SU-DHL-6 (cell line): ENCODE measurements at regions not wholly inside any gene's neighbourhood (a gene's known extent, or its start where the extent isn't known, plus 50 kb on each side); places are given as distances from the start of the nearest gene placed in this dataset.
A peak's percentile ranks its signal among the peaks of the same experiment; 100 is the strongest.
"Not testable (repeated sequence)": the region's sequence is repeated elsewhere in the genome, so short reads cannot be mapped to it uniquely, and the experiment has no call there.

Experiments used
- H2AFZ ChIP-seq: fragments of 200-600 bp; sonication (generic); 2 replicates; pipeline ENCODE4 v1.6.1; 2014; ENCODE audit warnings: low read depth, mild to moderate bottlenecking, moderate library complexity, mixed read lengths, antibody characterized with exemption, low read length; ENCODE audit not compliant: severe bottlenecking
- H3F3A ChIP-seq: fragments of 200-600 bp; shearing (Covaris generic); 2 replicates; pipeline ENCODE4 v1.6.0; 2016; ENCODE audit warnings: antibody characterized with exemption, mild to moderate bottlenecking; ENCODE audit not compliant: insufficient read depth
- H3K27ac ChIP-seq: fragments of 200-600 bp; sonication (generic); 2 replicates; pipeline ENCODE4 v1.5.1; 2016; ENCODE audit warnings: low read depth, mild to moderate bottlenecking, low read length, moderate library complexity, mixed read lengths
- H3K27me3 ChIP-seq: fragments of 200-600 bp; sonication (generic), shearing (Covaris generic); 2 replicates; pipeline ENCODE4 v1.6.0; 2014; ENCODE audit warnings: mild to moderate bottlenecking, low read length
- H3K36me3 ChIP-seq: fragments of 200-600 bp; sonication (generic); 2 replicates; pipeline ENCODE4 v1.6.1; 2014; ENCODE audit warnings: mild to moderate bottlenecking, low read length, mixed read lengths
- H3K4me2 ChIP-seq: fragments of 300-600, 200-600 bp; shearing (Covaris generic), sonication (generic); 2 replicates; pipeline ENCODE4 v1.6.0; 2014; ENCODE audit warnings: low read length, low read depth, mild to moderate bottlenecking; ENCODE audit not compliant: poor library complexity, severe bottlenecking
- H3K4me3 ChIP-seq: fragments of 200-600 bp; sonication (generic); 2 replicates; pipeline ENCODE4 v1.5.1; 2014; ENCODE audit warnings: antibody characterized with exemption, low read length, mild to moderate bottlenecking, mixed read lengths; ENCODE audit not compliant: insufficient read depth, poor library complexity, severe bottlenecking
- H3K79me2 ChIP-seq: fragments of 200-600 bp; sonication (generic); 2 replicates; pipeline ENCODE4 v1.6.1; 2014; ENCODE audit warnings: mild to moderate bottlenecking, low read length, moderate library complexity; ENCODE audit not compliant: insufficient read depth
- H3K9ac ChIP-seq: fragments of 200-600 bp; sonication (generic); 2 replicates; pipeline ENCODE4 v1.7.0; 2014; ENCODE audit warnings: mild to moderate bottlenecking, low read length
- H3K9me2 ChIP-seq: fragments of 200-600 bp; sonication (generic); replicated peaks from 2 replicates; pipeline ENCODE4 v1.6.1; 2014; ENCODE audit warnings: low read length; ENCODE audit not compliant: insufficient read depth
- H3K9me3 ChIP-seq: fragments of 200-600 bp; sonication (generic); 2 replicates; pipeline ENCODE4 v1.6.1; 2014; ENCODE audit warnings: low read length, mixed read lengths; ENCODE audit not compliant: insufficient read depth
- H4K20me1 ChIP-seq: fragments of 200-600 bp; sonication (generic); 2 replicates; pipeline ENCODE4 v1.6.1; 2014; ENCODE audit warnings: low read depth, mild to moderate bottlenecking, antibody characterized with exemption, low read length, moderate library complexity, mixed read lengths
- CTCF ChIP-seq: fragments of 200-600 bp; sonication (generic); IDR thresholded peaks from one replicate; pipeline ENCODE4 v1.5.1; 2017; ENCODE audit warnings: antibody characterized with exemption, mild to moderate bottlenecking, low read length, moderate library complexity; ENCODE audit not compliant: insufficient read depth, poor library complexity, severe bottlenecking
- EZH2phosphoT487 ChIP-seq: fragments of 200-600 bp; sonication (generic), shearing (Covaris generic); conservative IDR thresholded peaks from 2 replicates; pipeline ENCODE4 v1.6.1; 2018; ENCODE audit warnings: mild to moderate bottlenecking, antibody characterized with exemption, low read length, moderate library complexity, mixed read lengths

GRCh38 chr1:98557895-98558294 is 103.6 kb upstream of the SNX7 start:
- Histone ChIP-seq H3K36me3 (no peaks in the 10 kb centered on the region), H3K9me3 (no peaks in the 10 kb centered on the region), H3F3A (no peaks in the 10 kb centered on the region)

GRCh38 chr1:98556521-98557158 is 104.9 kb upstream of the SNX7 start:
- Histone ChIP-seq H3K9ac (no peak overlapping the region), H3F3A (no peaks in the 10 kb centered on the region), H3K36me3 (no peaks in the 10 kb centered on the region), H3K4me3 (no peak overlapping the region), H2AFZ (no peak overlapping the region), H3K9me2 (no peaks in the 10 kb centered on the region), H3K9me3 (no peaks in the 10 kb centered on the region), H3K27me3 (no peaks in the 10 kb centered on the region), H4K20me1 (no peaks in the 10 kb centered on the region), H3K27ac (no peak overlapping the region), H3K79me2 (no peaks in the 10 kb centered on the region), H3K4me2 (no peak overlapping the region)
- TF ChIP-seq EZH2phosphoT487 (no peak), CTCF (peak; percentile 18)

More at GRCh38 chr1:98557895-98558294, 103.6 kb upstream of the SNX7 start:
- no peak overlapping the region for H3K4me2 ChIP-seq
- no peak overlapping the region for H3K9ac ChIP-seq
- no peak for TF ChIP-seq EZH2phosphoT487
- no peak for TF ChIP-seq CTCF
- H3K79me2 ChIP-seq: no peaks in the 10 kb centered on the region
- H3K27me3 ChIP-seq: no peaks in the 10 kb centered on the region
- H3K27ac ChIP-seq: no peak overlapping the region
- H3K4me3 ChIP-seq: no peak overlapping the region
- H3K9me2 ChIP-seq: no peaks in the 10 kb centered on the region
- H4K20me1 ChIP-seq: no peaks in the 10 kb centered on the region
- no peak overlapping the region for H2AFZ ChIP-seq

GRCh38 chr1:98555814-98556213 is 105.7 kb upstream of the SNX7 start:
- Histone ChIP-seq H3K27ac (no peak overlapping the region), H3K4me2 (no peak overlapping the region), H3K9ac (no peak overlapping the region), H3K36me3 (no peaks in the 10 kb centered on the region), H3F3A (no peaks in the 10 kb centered on the region), H3K4me3 (no peak overlapping the region), H3K9me2 (no peaks in the 10 kb centered on the region), H4K20me1 (no peaks in the 10 kb centered on the region), H3K9me3 (no peaks in the 10 kb centered on the region), H3K27me3 (no peaks in the 10 kb centered on the region), H3K79me2 (no peaks in the 10 kb centered on the region), H2AFZ (no peak overlapping the region)
- TF ChIP-seq CTCF: no peak

- not testable (repeated sequence) for H2AFZ ChIP-seq, H3K9me3 ChIP-seq, H3K36me3 ChIP-seq, H3K4me3 ChIP-seq, H3K9me2 ChIP-seq, H3K79me2 ChIP-seq, H3K9ac ChIP-seq, H3K27ac ChIP-seq, H3K4me2 ChIP-seq, H3F3A ChIP-seq, H3K27me3 ChIP-seq, H4K20me1 ChIP-seq
Observed at GRCh38 chr1:98552576-98553074, 108.9 kb upstream of the SNX7 start.
